HFFc6 (cell line): ENCODE measurements at regions not wholly inside any gene's neighbourhood (a gene's known extent, or its start where the extent isn't known, plus 50 kb on each side); places are given as distances from the start of the nearest gene placed in this dataset.
A peak's percentile ranks its signal among the peaks of the same experiment; 100 is the strongest.

ENCODE experiments used
- DNase-seq: peaks from one replicate; pipeline ENCODE4 v3.0.0-alpha.2; 2018
- H3K27ac Mint-ChIP-seq: 2 replicates; pipeline ENCODE4 v1.8.0; 2020; ENCODE audit warnings: mild to moderate bottlenecking, mixed read lengths
- H3K27me3 Mint-ChIP-seq: 2 replicates; pipeline ENCODE4 v1.8.0; 2021; ENCODE audit warnings: mild to moderate bottlenecking, moderate library complexity, mixed read lengths; ENCODE audit not compliant: insufficient read depth
- H3K36me3 Mint-ChIP-seq: 2 replicates; pipeline ENCODE4 v1.8.0; 2021; ENCODE audit warnings: low read depth, mixed read lengths
- H3K4me1 Mint-ChIP-seq: 2 replicates; pipeline ENCODE4 v1.8.0; 2020; ENCODE audit warnings: low read depth, mixed read lengths
- H3K4me3 Mint-ChIP-seq: 2 replicates; pipeline ENCODE4 v1.8.0; 2020; ENCODE audit warnings: mild to moderate bottlenecking, moderate library complexity, mixed read lengths
- H3K9me3 Mint-ChIP-seq: 2 replicates; pipeline ENCODE4 v1.8.0; 2020; ENCODE audit warnings: mild to moderate bottlenecking, mixed read lengths
- TF ChIP-seq, protein P1 (sequence below): fragments of 200-600 bp; sonication (generic); IDR thresholded peaks from 2 replicates; pipeline ENCODE4 v1.5.0; 2021; ENCODE audit warnings: antibody characterized with exemption, mild to moderate bottlenecking

DNA sequence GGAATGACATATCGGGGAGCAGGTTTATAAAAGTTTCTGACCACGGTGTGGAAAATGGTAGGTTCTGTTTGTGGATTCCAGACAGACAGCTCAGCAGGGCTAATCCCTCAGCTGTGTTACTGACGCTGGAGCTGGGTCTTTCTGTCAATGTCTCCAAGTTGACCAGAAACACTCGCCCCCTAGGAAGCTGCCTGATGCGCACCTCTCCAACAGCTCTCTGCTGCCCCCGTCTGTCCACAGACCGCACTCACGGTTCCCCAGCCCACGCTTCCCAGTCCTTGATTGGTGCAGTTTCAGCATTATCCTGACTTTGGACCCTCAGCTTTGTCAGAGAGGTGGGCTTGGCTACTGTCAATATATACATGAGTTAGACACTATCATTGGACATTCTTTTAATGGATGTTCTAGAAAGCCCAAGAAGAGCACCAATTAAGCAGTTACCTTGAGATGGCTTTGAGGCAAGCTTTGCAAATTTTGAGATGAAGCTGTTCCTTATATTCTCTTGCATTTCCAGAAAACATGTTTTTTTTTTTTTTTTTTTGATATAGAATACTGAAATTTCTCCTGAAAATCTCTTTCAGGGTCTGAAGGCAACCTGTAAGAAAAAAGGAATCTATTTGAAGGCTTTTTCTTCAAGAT, 98.9 kb upstream of the TBC1D5 start:
- Mint-ChIP-seq H3K27me3 (peaks cover under 1% of the 10 kb centered on the region), H3K9me3 (no peaks in the 10 kb centered on the region), H3K4me3 (no peak overlapping the region), H3K27ac (no peak overlapping the region), H3K36me3 (no peaks in the 10 kb centered on the region), H3K4me1 (peaks cover 12% of the 10 kb centered on the region)
- peak; percentile 50 for DNase-seq
- TF ChIP-seq, protein P1, sequence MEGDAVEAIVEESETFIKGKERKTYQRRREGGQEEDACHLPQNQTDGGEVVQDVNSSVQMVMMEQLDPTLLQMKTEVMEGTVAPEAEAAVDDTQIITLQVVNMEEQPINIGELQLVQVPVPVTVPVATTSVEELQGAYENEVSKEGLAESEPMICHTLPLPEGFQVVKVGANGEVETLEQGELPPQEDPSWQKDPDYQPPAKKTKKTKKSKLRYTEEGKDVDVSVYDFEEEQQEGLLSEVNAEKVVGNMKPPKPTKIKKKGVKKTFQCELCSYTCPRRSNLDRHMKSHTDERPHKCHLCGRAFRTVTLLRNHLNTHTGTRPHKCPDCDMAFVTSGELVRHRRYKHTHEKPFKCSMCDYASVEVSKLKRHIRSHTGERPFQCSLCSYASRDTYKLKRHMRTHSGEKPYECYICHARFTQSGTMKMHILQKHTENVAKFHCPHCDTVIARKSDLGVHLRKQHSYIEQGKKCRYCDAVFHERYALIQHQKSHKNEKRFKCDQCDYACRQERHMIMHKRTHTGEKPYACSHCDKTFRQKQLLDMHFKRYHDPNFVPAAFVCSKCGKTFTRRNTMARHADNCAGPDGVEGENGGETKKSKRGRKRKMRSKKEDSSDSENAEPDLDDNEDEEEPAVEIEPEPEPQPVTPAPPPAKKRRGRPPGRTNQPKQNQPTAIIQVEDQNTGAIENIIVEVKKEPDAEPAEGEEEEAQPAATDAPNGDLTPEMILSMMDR = peak; percentile 94

GRCh38 chr3:17840651-17841050, 98.2 kb upstream of the TBC1D5 start:
- TF ChIP-seq, protein P1 = no peak
- Mint-ChIP-seq H3K4me1 (peaks cover 8% of the 10 kb centered on the region), H3K27me3 (no peaks in the 10 kb centered on the region; the same call in none of the 2 replicates), H3K36me3 (no peaks in the 10 kb centered on the region), H3K4me3 (no peak overlapping the region), H3K27ac (no peak overlapping the region), H3K9me3 (no peaks in the 10 kb centered on the region)
- DNase-seq = no peak

DNA sequence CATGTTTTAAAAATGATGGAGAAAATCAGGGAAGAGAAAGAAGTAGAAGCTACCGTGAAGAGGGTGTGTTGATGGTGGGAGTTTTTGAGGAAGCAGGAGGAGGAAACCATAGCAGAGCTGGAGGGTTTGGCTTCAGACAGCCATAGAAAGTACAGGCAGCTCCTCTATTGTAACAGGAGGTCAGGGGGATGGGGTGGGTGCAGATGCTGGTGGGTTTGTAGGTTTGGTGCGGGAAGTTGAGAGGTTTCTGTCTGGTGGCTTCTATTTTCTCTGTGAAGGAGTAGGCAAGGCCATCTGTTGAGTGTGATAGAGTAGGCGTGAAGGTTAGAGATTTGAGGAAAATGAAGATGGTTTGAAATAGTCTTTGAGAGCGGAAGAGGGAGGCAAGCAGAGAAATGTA, 97.7 kb upstream of the TBC1D5 start:
- DNase-seq = no peak
- no peaks in the 10 kb centered on the region for H3K9me3 Mint-ChIP-seq
- H3K36me3 Mint-ChIP-seq = no peaks in the 10 kb centered on the region
- H3K4me1 Mint-ChIP-seq = peaks cover 8% of the 10 kb centered on the region
- TF ChIP-seq, protein P1 = no peak
- H3K27me3 Mint-ChIP-seq = no peaks in the 10 kb centered on the region; the same call in 1 of the 2 replicates
- no peak overlapping the region for H3K27ac Mint-ChIP-seq
- H3K4me3 Mint-ChIP-seq = no peak overlapping the region

DNA sequence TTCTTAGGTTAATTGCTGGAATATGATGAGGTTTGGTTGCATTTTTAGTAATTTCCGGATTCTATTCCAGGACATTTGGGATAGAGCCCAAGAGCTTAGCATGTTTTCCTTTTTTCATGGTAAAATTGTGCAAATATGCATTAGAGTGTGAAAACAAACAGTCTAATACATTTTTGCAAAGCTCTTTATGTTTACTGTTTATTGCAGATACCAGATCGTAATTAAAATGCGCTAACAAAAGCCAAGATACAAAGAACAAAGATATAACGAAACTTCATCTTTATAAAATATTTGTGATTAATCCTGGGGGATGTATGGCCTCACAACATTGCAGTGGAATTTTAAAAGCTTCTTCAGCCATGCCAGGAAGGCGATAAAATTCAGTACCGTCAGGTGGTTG, 94.5 kb upstream of the TBC1D5 start:
- H3K4me3 Mint-ChIP-seq = peak overlapping the region; percentile 9; the same call in 1 of the 2 replicates

GRCh38 chr3:17836092-17836491, 93.7 kb upstream of the TBC1D5 start:
- Mint-ChIP-seq H3K36me3 (no peaks in the 10 kb centered on the region), H3K4me3 (no peak overlapping the region), H3K27ac (no peak overlapping the region), H3K4me1 (peaks cover 20% of the 10 kb centered on the region), H3K9me3 (no peaks in the 10 kb centered on the region), H3K27me3 (no peaks in the 10 kb centered on the region; the same call in 1 of the 2 replicates)
- no peak for DNase-seq
- TF ChIP-seq, protein P1 = no peak

More for the DNA sequence above, 94.5 kb upstream of the TBC1D5 start:
- Mint-ChIP-seq H3K27me3 (no peaks in the 10 kb centered on the region; the same call in 1 of the 2 replicates), H3K27ac (no peak overlapping the region), H3K4me1 (peaks cover 14% of the 10 kb centered on the region), H3K36me3 (no peaks in the 10 kb centered on the region), H3K9me3 (no peaks in the 10 kb centered on the region)
- TF ChIP-seq, protein P1 = no peak
- no peak for DNase-seq
